ENCODE measurements at regions not wholly inside any gene's neighbourhood (a gene's known extent, or its start where the extent isn't known, plus 50 kb on each side); places are given as distances from the start of the nearest gene placed in this dataset.
"Not testable (repeated sequence)": the region's sequence is repeated elsewhere in the genome, so short reads cannot be mapped to it uniquely, and the experiment has no call there.

DNA sequence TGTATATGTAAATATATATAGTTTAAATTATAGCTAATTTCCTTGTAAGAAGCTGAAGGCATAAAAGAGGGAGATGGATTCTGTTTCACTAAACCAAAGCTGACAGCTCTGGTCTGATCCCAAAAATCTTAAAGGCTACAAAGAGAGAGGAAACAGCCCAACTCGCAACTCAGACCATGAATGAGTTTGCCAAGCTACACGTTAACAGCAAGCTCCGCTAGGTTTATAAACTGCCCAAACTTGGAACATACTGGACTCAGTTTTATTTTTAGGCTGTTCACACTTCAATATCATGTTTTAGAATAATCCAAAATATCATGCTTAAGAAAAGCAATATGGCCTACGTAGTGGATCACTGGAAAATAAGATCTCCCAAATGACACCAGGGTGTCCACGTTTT, 318.3 kb upstream of the RPS23 start:
- DNase-seq = no peak

- DNase-seq = no peak
These were observed 317.0 kb upstream of the RPS23 start for GRCh38 chr5:82595113-82595512.

DNA sequence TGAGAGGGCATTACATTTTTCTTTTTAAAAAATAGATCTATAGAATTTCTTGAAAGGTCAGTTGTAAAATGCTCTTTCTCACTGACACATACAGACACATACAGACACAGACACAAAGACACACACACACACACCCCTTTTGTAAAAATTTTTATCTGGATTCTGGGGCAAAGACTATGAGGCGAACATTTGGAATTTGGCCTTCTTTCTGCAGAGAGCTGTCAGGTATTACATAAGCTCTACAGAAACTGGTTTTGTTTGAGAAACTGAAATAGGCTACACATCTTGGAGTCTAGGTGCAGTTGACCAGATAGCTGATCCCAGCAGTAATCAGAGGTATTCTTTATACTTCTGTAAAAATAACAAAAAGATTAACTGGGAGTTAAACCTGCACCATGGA, 315.9 kb upstream of the RPS23 start:
- DNase-seq = no peak

DNA sequence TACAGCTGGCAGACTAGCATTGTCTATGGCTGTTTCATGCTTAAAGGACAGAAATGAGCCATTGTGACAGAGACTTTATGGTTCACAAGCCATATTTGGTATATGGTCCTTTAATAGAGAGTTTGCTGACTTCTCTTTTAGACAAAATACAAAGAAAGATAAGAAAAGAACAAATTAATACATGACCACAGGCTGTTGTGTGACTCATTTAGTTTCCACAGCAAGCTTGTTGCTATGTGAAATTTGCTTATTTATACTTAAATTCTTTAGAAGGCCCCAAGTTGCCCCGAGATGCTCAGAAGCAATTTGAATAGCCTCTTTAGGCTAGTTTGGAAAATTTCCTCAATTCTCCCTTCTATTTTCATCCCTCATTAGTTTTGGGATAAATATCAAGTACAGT, 315.3 kb upstream of the RPS23 start:
- no peak for DNase-seq

GRCh38 chr5:82591021-82591515, 312.9 kb upstream of the RPS23 start:
- no peak for DNase-seq

- no peak for DNase-seq
These were observed 312.0 kb upstream of the RPS23 start for GRCh38 chr5:82590112-82590511.

DNA sequence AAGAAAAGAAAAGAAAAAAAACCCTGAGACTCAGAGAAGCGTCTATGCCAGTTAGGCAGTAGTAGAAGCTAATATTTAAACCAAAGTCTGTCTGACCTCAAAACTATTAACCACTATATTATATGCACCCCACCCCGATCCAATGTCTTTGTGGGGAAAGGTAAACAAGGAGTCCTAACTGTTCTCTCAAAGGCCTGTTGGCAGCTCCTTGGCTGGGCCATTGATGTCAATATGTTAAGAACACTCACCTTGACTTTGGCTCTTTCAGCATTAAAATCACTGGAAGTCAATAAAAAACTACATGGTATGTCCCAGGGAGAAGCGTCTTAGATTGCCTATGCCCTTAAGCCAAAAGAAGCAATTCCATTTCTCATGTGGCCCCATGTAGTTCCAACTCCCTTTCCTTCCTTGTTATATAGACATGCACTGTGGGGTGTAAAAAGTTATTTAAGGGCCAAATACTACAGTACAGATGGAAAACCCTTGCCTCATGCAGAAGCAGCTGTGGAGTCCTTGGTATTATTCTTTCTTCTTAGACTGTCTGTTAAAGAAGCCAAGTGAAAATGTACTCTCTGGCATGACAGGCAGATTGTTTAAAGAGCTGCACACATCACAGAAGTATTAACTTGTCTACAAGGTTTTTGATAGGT, 308.6 kb upstream of the RPS23 start:
- no peak for DNase-seq

- DNase-seq = no peak
These were observed 308.0 kb upstream of the RPS23 start for GRCh38 chr5:82586181-82586580.

DNA sequence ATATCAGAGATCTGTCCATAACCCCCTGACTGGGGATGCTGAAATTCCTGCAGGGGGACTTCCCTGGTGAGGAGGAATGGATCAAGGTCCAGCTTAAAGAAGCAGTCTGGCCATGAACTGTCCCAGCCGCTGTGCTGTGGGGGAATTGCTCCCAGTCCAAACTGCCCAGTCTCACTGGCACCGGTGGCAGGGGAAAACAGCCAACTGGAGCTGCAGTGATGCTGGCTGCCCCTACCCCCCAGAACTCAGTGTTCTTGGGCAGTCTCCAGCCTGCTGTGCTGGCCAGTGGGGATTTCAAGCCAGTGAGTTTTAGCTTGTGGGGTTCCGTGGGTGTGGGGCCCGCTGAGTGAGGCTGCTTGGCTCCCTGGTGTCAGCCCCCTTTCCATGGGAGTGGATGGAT, 306.5 kb upstream of the RPS23 start:
- no peak for DNase-seq

- not testable (repeated sequence) for DNase-seq
These were observed 305.2 kb upstream of the RPS23 start for GRCh38 chr5:82583331-82583730.

DNA sequence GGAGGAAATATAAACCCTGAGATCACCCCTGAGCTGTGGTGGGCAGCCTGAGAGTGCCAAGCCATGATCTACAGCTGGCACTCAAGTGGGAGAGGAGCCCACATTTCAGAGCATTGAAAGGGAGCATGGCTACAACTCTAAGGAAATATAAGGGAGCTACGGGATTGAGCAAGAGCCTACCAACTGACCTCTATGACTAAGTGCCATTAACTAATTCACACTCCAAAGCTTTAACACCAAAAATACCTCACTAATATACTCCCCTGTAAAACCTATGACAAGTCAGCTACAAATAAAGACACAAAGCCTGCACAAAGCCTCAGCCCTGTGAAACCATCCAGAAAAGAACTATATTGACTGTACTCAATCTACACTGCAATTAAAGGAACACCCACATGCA, 286.8 kb upstream of the RPS23 start:
- no peak for DNase-seq

GRCh38 chr5:82563745-82564144, 285.6 kb upstream of the RPS23 start:
- no peak for DNase-seq

DNA sequence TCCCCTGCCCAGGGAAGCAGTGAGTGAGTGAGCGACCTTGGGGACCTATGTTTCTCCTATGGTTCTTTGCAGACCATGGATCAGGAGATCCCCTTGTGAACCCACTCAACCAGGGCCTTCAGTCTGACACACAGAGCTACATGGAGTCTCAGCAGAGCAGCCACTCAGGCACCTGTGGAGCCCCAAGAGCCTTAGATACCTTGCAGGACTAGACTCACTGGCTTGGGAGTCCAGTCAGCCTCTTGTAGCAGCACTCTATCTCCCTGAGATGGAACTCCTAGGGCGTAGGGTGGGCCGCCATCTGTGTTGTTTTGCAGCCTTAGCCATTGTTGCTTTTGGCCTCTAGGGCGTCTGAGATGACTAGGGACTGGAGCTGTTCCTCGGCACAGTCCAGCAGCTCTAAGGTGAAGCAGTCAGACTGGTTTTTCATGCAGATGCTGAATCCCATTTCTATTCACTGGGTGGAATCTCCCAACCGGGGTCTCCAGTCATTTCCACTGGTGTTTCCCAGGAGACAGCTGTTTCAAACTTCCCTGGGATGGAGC, 284.6 kb upstream of the RPS23 start:
- no peak for DNase-seq

GRCh38 chr5:82561797-82562196, 283.6 kb upstream of the RPS23 start:
- DNase-seq = no peak

GRCh38 chr5:82560969-82561368, 282.8 kb upstream of the RPS23 start:
- no peak for DNase-seq

GRCh38 chr5:82560561-82560960, 282.4 kb upstream of the RPS23 start:
- DNase-seq = no peak

- DNase-seq = no peak
These were observed 273.8 kb upstream of the RPS23 start for GRCh38 chr5:82551840-82552385.

DNA sequence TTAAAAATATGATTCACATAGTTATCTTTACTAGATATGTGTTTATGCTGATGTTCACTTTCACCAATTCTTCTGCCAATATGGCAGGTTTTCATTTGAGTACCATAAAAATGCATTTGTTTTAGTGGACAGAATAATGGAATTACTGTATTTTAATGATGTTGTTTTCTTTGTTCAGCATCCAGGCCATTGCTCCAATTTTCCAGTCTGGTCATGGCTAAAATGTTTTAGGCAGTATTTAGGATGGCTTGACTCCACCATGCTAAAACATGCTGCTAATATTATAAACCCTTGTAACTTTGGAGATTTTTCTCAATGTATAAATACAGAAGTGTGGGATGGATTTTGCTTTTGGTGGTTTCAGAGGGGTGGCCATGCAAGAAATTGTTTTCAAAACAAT, 273.0 kb upstream of the RPS23 start:
- DNase-seq = no peak

- no peak for DNase-seq
These were observed 271.1 kb upstream of the RPS23 start for GRCh38 chr5:82549263-82549662.

DNA sequence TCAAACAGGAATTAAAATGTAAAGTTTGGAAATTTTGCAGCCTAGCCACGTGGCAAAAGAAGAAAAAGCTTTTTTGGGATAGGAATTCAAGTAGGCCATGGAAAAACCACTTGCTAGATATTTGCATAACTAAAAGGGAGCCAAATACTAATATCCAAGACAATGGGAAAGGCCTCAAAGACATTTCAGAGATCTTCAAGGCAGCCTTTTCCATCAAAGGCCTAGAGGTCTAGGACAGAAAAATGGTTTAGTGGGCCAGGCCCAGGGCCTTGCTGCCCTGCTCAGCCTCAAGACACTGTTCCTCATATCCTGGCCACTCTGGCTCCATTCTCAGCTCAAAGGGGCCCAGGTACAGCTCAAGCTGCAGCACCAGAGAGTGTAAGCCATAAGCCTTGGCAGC, 265.9 kb upstream of the RPS23 start:
- no peak for DNase-seq

- no peak for DNase-seq
These were observed 262.1 kb upstream of the RPS23 start for GRCh38 chr5:82540301-82540700.

- no peak for DNase-seq
These were observed 260.3 kb upstream of the RPS23 start for GRCh38 chr5:82538339-82539034.

DNA sequence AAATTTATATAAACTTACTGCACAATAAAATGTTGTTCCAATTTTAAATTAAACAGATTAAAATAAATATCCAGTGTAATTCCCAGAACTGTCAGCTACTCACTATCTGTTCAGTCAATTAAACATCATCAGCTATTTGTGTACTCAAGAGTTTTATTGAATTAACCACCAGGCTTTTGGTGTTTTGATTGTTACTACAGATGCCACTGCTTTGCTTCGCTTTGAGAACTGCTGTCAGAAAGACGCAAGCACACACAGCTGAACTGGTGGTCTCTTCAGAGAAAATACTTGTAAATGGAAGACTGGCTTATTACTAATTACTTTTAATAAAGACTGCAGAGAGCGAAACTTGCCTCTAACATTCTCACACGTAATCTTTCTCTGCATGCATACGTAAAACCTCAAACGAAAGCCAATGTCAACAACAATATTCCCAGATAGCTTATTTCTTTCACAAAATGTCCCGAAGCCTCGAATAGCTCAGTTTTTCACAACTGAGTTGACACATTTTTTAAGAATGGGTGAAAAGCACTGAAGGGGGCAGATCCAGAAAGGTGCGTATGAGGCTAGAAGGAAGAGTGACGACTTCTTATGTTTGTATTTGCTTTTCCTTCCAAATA, 259.6 kb upstream of the RPS23 start:
- DNase-seq = no peak

- no peak for DNase-seq
These were observed 256.8 kb upstream of the RPS23 start for GRCh38 chr5:82534986-82535385.

Data from stimulated activated CD8-positive, alpha-beta memory T cell treated with anti-CD3 and anti-CD28 coated beads, Interleukin-4, amount 100 ng/mL, for 48 hours (primary cell).